KMS-11 (cell line): ENCODE measurements at regions not wholly inside any gene's neighbourhood (a gene's known extent, or its start where the extent isn't known, plus 50 kb on each side); places are given as distances from the start of the nearest gene placed in this dataset.

Experiments used
- H2AFZ ChIP-seq: fragments of 200-600 bp; sonication (generic); 2 replicates; pipeline ENCODE4 v1.6.1; 2016; ENCODE audit warnings: antibody characterized with exemption, mixed run types, low read depth
- H3K27ac ChIP-seq: fragments of 200-600 bp; sonication (generic); 2 replicates; pipeline ENCODE4 v1.6.1; 2016; ENCODE audit warnings: mild to moderate bottlenecking, mixed run types
- H3K27me3 ChIP-seq: fragments of 200-600 bp; sonication (generic); 2 replicates; pipeline ENCODE4 v1.6.1; 2017; ENCODE audit warnings: mild to moderate bottlenecking, low read depth, mixed run types, moderate library complexity; ENCODE audit not compliant: insufficient read depth
- H3K36me3 ChIP-seq: fragments of 200-600 bp; sonication (generic); 2 replicates; pipeline ENCODE4 v1.6.1; 2017; ENCODE audit warnings: mild to moderate bottlenecking, mixed run types; ENCODE audit not compliant: insufficient read depth
- H3K4me1 ChIP-seq: fragments of 200-600 bp; sonication (generic); 2 replicates; pipeline ENCODE4 v1.6.1; 2016; ENCODE audit warnings: mild to moderate bottlenecking, low read depth, mixed run types; ENCODE audit not compliant: poor library complexity, severe bottlenecking
- H3K4me2 ChIP-seq: fragments of 200-600 bp; sonication (generic); 2 replicates; pipeline ENCODE4 v1.7.0; 2016; ENCODE audit warnings: mild to moderate bottlenecking, mixed run types
- H3K4me3 ChIP-seq: fragments of 200-600 bp; sonication (generic); IDR thresholded peaks from 2 replicates; pipeline ENCODE4 v1.6.1; 2017; ENCODE audit warnings: low read depth, low read length, mixed read lengths; ENCODE audit not compliant: insufficient read depth
- H3K79me2 ChIP-seq: fragments of 200-600 bp; sonication (generic); 2 replicates; pipeline ENCODE4 v1.6.1; 2016; ENCODE audit warnings: low read depth, mixed run types; ENCODE audit not compliant: insufficient read depth
- H3K9ac ChIP-seq: fragments of 200-600 bp; sonication (generic); 2 replicates; pipeline ENCODE4 v1.6.1; 2016; ENCODE audit warnings: mild to moderate bottlenecking, mixed run types
- H4K20me1 ChIP-seq: fragments of 200-600 bp; sonication (generic); 2 replicates; pipeline ENCODE4 v1.6.1; 2016; ENCODE audit warnings: mild to moderate bottlenecking, mixed run types; ENCODE audit not compliant: insufficient read depth
- CTCF ChIP-seq: fragments of 200-600 bp; sonication (generic); conservative IDR thresholded peaks from 2 replicates; pipeline ENCODE4 v1.6.1; 2017; ENCODE audit warnings: low read depth, mild to moderate bottlenecking, antibody characterized with exemption, low read length, moderate library complexity, mixed read lengths

- no peak overlapping the region for H2AFZ ChIP-seq
- no peak overlapping the region for H3K4me2 ChIP-seq
- no peak overlapping the region for H3K27ac ChIP-seq
- no peaks in the 10 kb centered on the region for H3K79me2 ChIP-seq
- no peak overlapping the region for H3K9ac ChIP-seq
- no peak overlapping the region for H3K4me3 ChIP-seq
- H3K36me3 ChIP-seq: no peaks in the 10 kb centered on the region
- H4K20me1 ChIP-seq: no peaks in the 10 kb centered on the region
- TF ChIP-seq CTCF: no peak
- no peaks in the 10 kb centered on the region for H3K4me1 ChIP-seq
- no peaks in the 10 kb centered on the region for H3K27me3 ChIP-seq
Observed at GRCh38 chr6:91802431-91802830, 1215.6 kb upstream of the MAP3K7 start.

GRCh38 chr6:91796603-91797002 lies 1209.7 kb upstream of the MAP3K7 start:
- Histone ChIP-seq H3K79me2 (no peaks in the 10 kb centered on the region), H4K20me1 (no peaks in the 10 kb centered on the region), H3K27ac (no peak overlapping the region), H3K4me1 (no peaks in the 10 kb centered on the region), H3K36me3 (no peaks in the 10 kb centered on the region), H3K4me3 (no peak overlapping the region), H3K4me2 (no peak overlapping the region), H3K27me3 (no peaks in the 10 kb centered on the region), H3K9ac (no peak overlapping the region), H2AFZ (no peak overlapping the region)
- TF ChIP-seq CTCF: no peak

DNA sequence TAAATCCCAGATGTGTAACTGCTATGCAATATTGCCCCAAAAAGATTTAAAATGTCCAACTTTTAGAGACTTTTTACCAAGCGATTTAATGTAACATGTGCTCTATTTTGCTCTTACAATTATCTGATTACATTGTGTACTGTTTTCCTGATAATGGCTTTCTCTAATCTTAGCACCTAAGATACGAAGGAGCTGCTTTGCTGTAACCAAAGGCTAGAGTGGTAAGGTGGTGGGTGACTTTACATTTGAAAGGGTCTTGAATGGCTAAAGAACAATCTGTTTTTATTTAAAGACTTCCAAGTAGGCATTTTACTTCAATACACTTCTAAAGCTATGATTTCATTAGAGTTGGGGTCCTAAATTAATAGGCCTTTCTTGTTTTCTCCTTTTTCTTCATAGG lies 1201.6 kb upstream of the MAP3K7 start:
- Histone ChIP-seq H3K9ac (no peak overlapping the region), H3K4me1 (no peaks in the 10 kb centered on the region), H3K79me2 (no peaks in the 10 kb centered on the region), H3K4me2 (no peak overlapping the region), H3K27ac (no peak overlapping the region), H3K27me3 (no peaks in the 10 kb centered on the region), H3K36me3 (no peaks in the 10 kb centered on the region), H2AFZ (no peak overlapping the region), H4K20me1 (no peaks in the 10 kb centered on the region), H3K4me3 (no peak overlapping the region)
- TF ChIP-seq CTCF: no peak

GRCh38 chr6:91786474-91787184 lies 1199.8 kb upstream of the MAP3K7 start:
- Histone ChIP-seq H2AFZ (no peak overlapping the region; the same call in 1 of the 2 replicates), H3K79me2 (no peaks in the 10 kb centered on the region), H3K4me1 (no peaks in the 10 kb centered on the region), H3K27ac (no peak overlapping the region), H4K20me1 (no peaks in the 10 kb centered on the region), H3K27me3 (no peaks in the 10 kb centered on the region), H3K9ac (no peak overlapping the region), H3K36me3 (no peaks in the 10 kb centered on the region), H3K4me2 (no peak overlapping the region), H3K4me3 (no peak overlapping the region)
- no peak for TF ChIP-seq CTCF
